Mesodermal cell (in vitro differentiated cells): ENCODE measurements at regions not wholly inside any gene's neighbourhood (a gene's known extent, or its start where the extent isn't known, plus 50 kb on each side); places are given as distances from the start of the nearest gene placed in this dataset.
"Not testable (repeated sequence)": the region's sequence is repeated elsewhere in the genome, so short reads cannot be mapped to it uniquely, and the experiment has no call there.

Experiments
- H3K27ac ChIP-seq: 2 replicates; pipeline ENCODE4 v1.7.0; 2013; ENCODE audit warnings: mild to moderate bottlenecking, low read depth, low read length, moderate library complexity; ENCODE audit not compliant: severe bottlenecking
- H3K36me3 ChIP-seq: 2 replicates; pipeline ENCODE4 v1.7.1; 2013; ENCODE audit warnings: mild to moderate bottlenecking, low read length, moderate library complexity; ENCODE audit not compliant: control insufficient read depth, insufficient read depth
- H3K4me1 ChIP-seq: one replicate; pipeline ENCODE4 v1.7.1; 2013; ENCODE audit warnings: mild to moderate bottlenecking, low read length; ENCODE audit not compliant: insufficient read depth, control insufficient read depth, poor library complexity, severe bottlenecking
- H3K4me3 ChIP-seq: 2 replicates; pipeline ENCODE4 v1.7.0; 2013; ENCODE audit warnings: low read length, control low read depth, mild to moderate bottlenecking; ENCODE audit not compliant: insufficient read depth, poor library complexity, severe bottlenecking; ENCODE audit errors: extremely low read depth
- H3K9me3 ChIP-seq: 2 replicates; pipeline ENCODE4 v1.7.1; 2013; ENCODE audit warnings: mild to moderate bottlenecking, low read length, moderate library complexity; ENCODE audit not compliant: control insufficient read depth
- WGBS, 2 experiments: methylation state at CpG; one replicate each; pipeline ENCODE4 v1.1.5; 2013; ENCODE audit warnings: missing lambda C conversion rate in 2 of 2; ENCODE audit not compliant: insufficient coverage in 2 of 2; 5-methylcytosine and 5-hydroxymethylcytosine counted together

GRCh38 chr2:155980941-155981560, 351.5 kb downstream of the NR4A2 start:
- no peak overlapping the region for H3K27ac ChIP-seq
- H3K4me1 ChIP-seq = no peaks in the 10 kb centered on the region
- no peaks in the 10 kb centered on the region for H3K9me3 ChIP-seq
- H3K4me3 ChIP-seq = no peak overlapping the region
- 70 to 86% methylated on average over 1 of the region's 3 CpGs for WGBS, 2 experiments
- no peaks in the 10 kb centered on the region for H3K36me3 ChIP-seq

- H3K9me3 ChIP-seq = no peaks in the 10 kb centered on the region
- H3K27ac ChIP-seq = no peak overlapping the region
- H3K36me3 ChIP-seq = no peaks in the 10 kb centered on the region
- peaks cover 8% of the 10 kb centered on the region for H3K4me1 ChIP-seq
- H3K4me3 ChIP-seq = no peak overlapping the region
Observed at GRCh38 chr2:155975734-155976133, 356.8 kb downstream of the NR4A2 start.

DNA sequence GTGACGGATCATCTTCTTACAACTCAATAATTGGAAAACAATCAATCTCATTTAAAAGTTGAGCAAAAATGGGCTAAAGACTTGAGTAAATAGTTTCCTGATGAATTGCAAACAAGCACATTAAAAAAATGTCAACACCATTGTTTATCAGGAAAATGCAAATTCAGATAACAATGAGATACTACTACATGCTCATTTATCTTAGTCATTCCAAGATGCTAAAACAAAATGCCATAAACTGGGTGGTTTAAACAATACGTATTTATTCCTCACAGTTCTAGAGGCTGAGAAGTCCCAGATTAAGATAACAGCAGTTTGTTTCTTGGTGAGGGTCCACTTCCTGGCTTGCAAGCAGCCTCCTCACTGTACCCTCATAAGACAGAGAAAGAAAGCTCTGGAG, 359.6 kb downstream of the NR4A2 start:
- Histone ChIP-seq H3K4me3 (no peak overlapping the region), H3K36me3 (no peaks in the 10 kb centered on the region), H3K9me3 (no peaks in the 10 kb centered on the region), H3K27ac (no peak overlapping the region), H3K4me1 (peaks cover 8% of the 10 kb centered on the region)
- no CpG with 5 or more reads among the region's 2 CpGs for WGBS, 2 experiments

- 92% methylated on average over 12 of the region's 18 CpGs; no CpG with 5 or more reads in 1 of the 2 experiments for WGBS, 2 experiments
Observed at GRCh38 chr2:155966064-155966471, 366.5 kb downstream of the NR4A2 start.

GRCh38 chr2:155965415-155966063, 367.0 kb downstream of the NR4A2 start:
- Histone ChIP-seq H3K4me1 (no peaks in the 10 kb centered on the region), H3K27ac (no peak overlapping the region), H3K9me3 (no peaks in the 10 kb centered on the region), H3K4me3 (no peak overlapping the region), H3K36me3 (no peaks in the 10 kb centered on the region)
- WGBS, 2 experiments = 73 to 100% methylated on average over 3 to 4 of the region's 14 CpGs

More at GRCh38 chr2:155966064-155966471, 366.5 kb downstream of the NR4A2 start:
- H3K9me3 ChIP-seq, H3K27ac ChIP-seq, H3K4me3 ChIP-seq, H3K36me3 ChIP-seq, H3K4me1 ChIP-seq: not testable (repeated sequence)

DNA sequence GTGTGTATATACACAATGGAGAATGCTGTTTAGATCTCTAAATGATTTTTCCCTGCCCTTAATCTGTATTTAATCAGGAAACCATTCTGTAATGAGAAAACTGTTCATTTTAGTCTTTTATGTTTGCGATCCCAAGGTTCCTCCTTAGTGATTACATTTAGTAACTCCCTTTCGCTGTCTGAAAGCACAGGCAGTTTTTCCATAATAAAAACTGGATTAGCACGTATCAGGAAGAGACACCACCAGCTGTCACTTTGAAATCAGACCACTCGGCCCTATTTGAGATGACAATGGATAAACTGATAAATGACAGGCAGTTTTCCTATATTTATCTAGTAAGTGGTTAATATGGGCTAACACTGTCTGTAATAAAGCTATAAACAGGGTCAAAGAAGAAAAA, 370.9 kb downstream of the NR4A2 start:
- Histone ChIP-seq H3K9me3 (no peaks in the 10 kb centered on the region), H3K36me3 (no peaks in the 10 kb centered on the region), H3K4me3 (no peak overlapping the region), H3K4me1 (no peaks in the 10 kb centered on the region), H3K27ac (no peak overlapping the region)
- WGBS, 2 experiments = 93% methylated on average over 2 of the region's 4 CpGs; no CpG with 5 or more reads in 1 of the 2 experiments

- H3K36me3 ChIP-seq = no peaks in the 10 kb centered on the region
- 88 to 100% methylated on average over 1 to 2 of the region's 2 CpGs for WGBS, 2 experiments
- H3K4me1 ChIP-seq = no peaks in the 10 kb centered on the region
- no peak overlapping the region for H3K27ac ChIP-seq
- no peaks in the 10 kb centered on the region for H3K9me3 ChIP-seq
- H3K4me3 ChIP-seq = no peak overlapping the region
Observed at GRCh38 chr2:155958834-155959233, 373.7 kb downstream of the NR4A2 start.

DNA sequence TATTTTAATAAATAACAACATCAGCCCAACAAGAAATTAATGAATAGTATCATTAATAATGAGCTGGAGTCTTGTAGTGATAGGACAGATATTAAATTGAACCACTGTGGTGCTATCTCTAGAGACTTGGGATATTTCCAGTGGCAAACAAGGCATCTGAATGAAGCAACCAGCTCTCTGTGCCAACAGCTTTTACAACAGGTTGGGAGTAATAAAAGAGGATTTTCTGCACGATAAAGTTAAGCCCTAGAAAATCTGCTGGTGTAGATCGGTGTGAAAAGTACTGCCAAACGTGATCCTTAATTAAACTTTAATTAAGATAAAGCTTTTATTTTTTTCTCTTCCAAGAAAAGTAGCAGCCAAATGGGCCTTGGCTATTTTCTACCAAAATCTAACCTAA, 385.5 kb downstream of the NR4A2 start:
- no peak overlapping the region for H3K4me3 ChIP-seq
- no peaks in the 10 kb centered on the region for H3K36me3 ChIP-seq
- H3K9me3 ChIP-seq = no peaks in the 10 kb centered on the region
- WGBS, 2 experiments = no CpG with 5 or more reads among the region's 3 CpGs
- no peak overlapping the region for H3K27ac ChIP-seq
- H3K4me1 ChIP-seq = no peaks in the 10 kb centered on the region

DNA sequence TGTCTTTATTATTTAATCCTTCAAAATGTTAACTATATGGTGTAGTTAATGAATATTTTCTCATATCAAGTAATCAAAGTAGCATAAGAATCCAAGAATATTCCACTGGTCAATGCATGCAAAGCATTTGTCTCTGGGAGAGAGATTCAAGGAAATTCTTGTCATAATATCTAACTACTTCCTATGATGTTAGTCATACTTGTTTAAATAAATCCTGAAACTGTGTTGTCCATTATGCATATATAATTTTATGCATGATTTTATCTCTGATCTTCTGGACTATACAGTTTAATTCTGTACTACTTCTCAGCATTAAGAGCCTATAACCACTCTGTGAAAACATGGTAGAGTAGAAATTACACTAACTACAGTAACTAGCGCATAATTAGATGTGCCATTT, 388.3 kb downstream of the NR4A2 start:
- no peaks in the 10 kb centered on the region for H3K36me3 ChIP-seq
- no peaks in the 10 kb centered on the region for H3K4me1 ChIP-seq
- no CpG with 5 or more reads among the region's 1 CpG for WGBS, 2 experiments
- no peaks in the 10 kb centered on the region for H3K9me3 ChIP-seq
- no peak overlapping the region for H3K4me3 ChIP-seq
- H3K27ac ChIP-seq = no peak overlapping the region

DNA sequence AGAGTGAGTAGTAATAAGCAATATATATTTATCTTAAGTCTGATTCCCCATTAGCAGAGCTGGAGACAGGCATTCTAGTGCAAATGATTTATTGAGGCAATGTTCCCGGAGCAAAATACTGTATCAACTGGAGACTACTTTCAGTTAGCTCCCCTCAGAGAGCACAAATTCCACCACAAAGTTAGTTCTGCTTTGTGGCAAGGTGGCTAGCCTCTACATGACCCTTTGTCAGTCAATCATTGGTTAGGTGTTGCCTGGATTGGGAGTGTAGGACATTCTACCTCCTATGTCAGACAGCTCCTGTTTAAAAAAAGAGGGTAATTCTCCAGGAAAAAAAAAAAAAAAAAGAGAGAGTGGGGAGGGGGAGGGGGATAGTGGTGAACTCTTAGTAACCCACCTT, 402.2 kb downstream of the NR4A2 start:
- 100% methylated on average over 1 of the region's 1 CpG; no CpG with 5 or more reads in 1 of the 2 experiments for WGBS, 2 experiments
- Histone ChIP-seq H3K4me3 (no peak overlapping the region), H3K36me3 (no peaks in the 10 kb centered on the region), H3K4me1 (no peaks in the 10 kb centered on the region), H3K9me3 (no peaks in the 10 kb centered on the region), H3K27ac (no peak overlapping the region)

DNA sequence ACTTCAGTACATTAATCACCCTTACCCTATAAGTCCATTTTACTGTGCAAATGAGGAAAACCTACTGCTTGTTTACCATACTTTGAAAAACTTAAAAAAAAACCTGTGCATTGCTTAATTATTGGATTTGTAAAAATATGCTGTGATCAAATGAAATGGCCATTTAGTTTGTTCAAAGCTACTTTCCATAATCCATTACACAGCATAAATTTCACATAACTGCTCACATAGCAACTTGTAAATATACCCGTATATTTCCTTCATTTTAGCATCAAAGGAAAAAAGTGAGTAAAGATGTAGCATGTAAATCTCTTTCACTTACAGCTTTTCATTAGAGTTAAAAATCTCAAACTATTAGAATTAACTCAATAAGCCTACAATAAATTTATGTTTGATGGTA, 415.1 kb downstream of the NR4A2 start:
- no peak overlapping the region for H3K4me3 ChIP-seq
- no peaks in the 10 kb centered on the region for H3K36me3 ChIP-seq
- no peak overlapping the region for H3K27ac ChIP-seq
- H3K9me3 ChIP-seq = no peaks in the 10 kb centered on the region
- H3K4me1 ChIP-seq = no peaks in the 10 kb centered on the region
- no CpG with 5 or more reads among the region's 1 CpG for WGBS, 2 experiments
